ENCODE measurements at regions not wholly inside any gene's neighbourhood (a gene's known extent, or its start where the extent isn't known, plus 50 kb on each side); places are given as distances from the start of the nearest gene placed in this dataset.

- TF ChIP-seq ZNF274 (IDR thresholded peaks at IDR 0.05; ENCODE audit: low read depth, low read length) (no peak), YY1 (IDR thresholded peaks at IDR 0.05; ENCODE audit: insufficient read depth, insufficient read length) (no peak), SUZ12 (IDR thresholded peaks at IDR 0.05; ENCODE audit: extremely low read depth, insufficient read depth, insufficient read length) (no peak)
These were observed 182.8 kb downstream of the ASCL1 start for GRCh38 chr12:103140286-103140685.

Measured in NT2/D1 (cell line).